ENCODE measurements at regions not wholly inside any gene's neighbourhood (a gene's known extent, or its start where the extent isn't known, plus 50 kb on each side); places are given as distances from the start of the nearest gene placed in this dataset.

GRCh38 chr17:53039981-53040380 is 782.7 kb upstream of the KIF2B start:
- H3K27me3 ChIP-seq (ENCODE audit: control insufficient read depth in 2 of 2, insufficient read depth in 2 of 2, low read length in 2 of 2): no peaks in the 10 kb centered on the region
- no peaks in the 10 kb centered on the region for H4K20me1 ChIP-seq (replicated peaks; ENCODE audit: control insufficient read depth, extremely low read depth, insufficient read depth, low read length)
- H3K79me2 ChIP-seq (ENCODE audit: control insufficient read depth, insufficient read depth, low read length): no peaks in the 10 kb centered on the region
- H3K36me3 ChIP-seq (ENCODE audit: control insufficient read depth in 2 of 2, extremely low read depth in 1 of 2, insufficient read depth in 2 of 2, low read length in 2 of 2): no peaks in the 10 kb centered on the region
- H3K4me3 ChIP-seq (replicated peaks in 1 of 3; ENCODE audit: insufficient read depth in 1 of 3, low read depth in 1 of 3, low read length in 3 of 3): no peak overlapping the region
- peak; percentile 69 for FAIRE-seq
- H3K4me2 ChIP-seq (ENCODE audit: insufficient read depth, low read length): peak overlapping the region; percentile 84
- intact Hi-C loops (cut with micrococcal nuclease): loop anchor here (2.0 to 10.0 kb wide), 5 partner anchors 97 to 1955 kb away; no protein-coding TSS in a partner anchor
- peaks cover 21% of the 10 kb centered on the region for H3K4me1 ChIP-seq (ENCODE audit: control insufficient read depth, extremely low read depth, insufficient read depth, low read length)
- peak overlapping the region; percentile 69 for H3K27ac ChIP-seq (ENCODE audit: insufficient read depth, low read depth, low read length)
- no TSS peak for BruUV-seq (replicated peaks)
- ChIA-PET POLR2A (no interaction called here), CTCF (interaction anchor here (1.2 kb wide), 1 partner anchor 108 kb away, joined by 3 read pairs; no protein-coding TSS in a partner anchor)
- peak; percentile 85 for DNase-seq (ENCODE audit: low read depth, low spot score)
- H2AFZ ChIP-seq (ENCODE audit: low read depth, low read length): no peak overlapping the region
- no peaks in the 10 kb centered on the region for H3K9me1 ChIP-seq (replicated peaks; ENCODE audit: control insufficient read depth, extremely low read depth, insufficient read depth, low read length)
- dilution Hi-C loops (cut with MboI; ENCODE audit: extremely low pct_ligation_motif_present, low sequenced_read_pairs): no loop called here
- H3K9ac ChIP-seq (replicated peaks; ENCODE audit: extremely low read depth, insufficient read depth, low read length): peak overlapping the region; percentile 30
- no peaks in the 10 kb centered on the region for H3K9me3 ChIP-seq (replicated peaks; ENCODE audit: control insufficient read depth, insufficient read depth, low read length)
- TF ChIP-seq FOS (IDR thresholded peaks at IDR 0.05; ENCODE audit: borderline replicate concordance, insufficient read depth, low read length) (no peak), GATA2 (IDR thresholded peaks at IDR 0.05; ENCODE audit: insufficient read depth, insufficient read length, low read depth, low read length) (peak; percentile 13), MAX (IDR thresholded peaks at IDR 0.05; ENCODE audit: insufficient read depth, insufficient read length) (no peak), MYC (IDR thresholded peaks at IDR 0.05; ENCODE audit: low read depth, low read length) (no peak), JUN (IDR thresholded peaks at IDR 0.05; ENCODE audit: borderline replicate concordance, insufficient read depth, insufficient read length, low read depth) (peak; percentile 19), POLR2A (IDR thresholded peaks at IDR 0.05; ENCODE audit: low read depth, low read length) (peak; percentile 25), EZH2 (IDR thresholded peaks at IDR 0.05; ENCODE audit: borderline replicate concordance, low read depth, low read length, severe bottlenecking) (no peak), CTCF (IDR thresholded peaks at IDR 0.05; ENCODE audit: extremely low read depth in 1 of 2, insufficient read depth in 1 of 2, low read depth in 1 of 2, low read length in 2 of 2) (no peak), POLR2AphosphoS5 (IDR thresholded peaks at IDR 0.05; ENCODE audit: insufficient read depth, low read depth, low read length) (peak; percentile 44)
